Sigmoid colon (tissue), 6 donors: ENCODE measurements at regions not wholly inside any gene's neighbourhood (a gene's known extent, or its start where the extent isn't known, plus 50 kb on each side); places are given as distances from the start of the nearest gene placed in this dataset.
"Not testable (repeated sequence)": the region's sequence is repeated elsewhere in the genome, so short reads cannot be mapped to it uniquely, and the experiment has no call there.

Experiments used
- DNase-seq: peaks from one replicate; pipeline ENCODE4 v3.0.0-alpha.2; 2019
- H3K27ac ChIP-seq, 4 donors: fragments of 200-600 bp; sonication (generic); one replicate each; pipeline ENCODE4 v1.5.1; 2016 to 2019; ENCODE audit warnings: mild to moderate bottlenecking in 1 of 4
- H3K27me3 ChIP-seq, 3 donors: fragments of 200-600 bp; sonication (generic); one replicate each; pipeline ENCODE4 v1.5.1; 2019; ENCODE audit warnings: mild to moderate bottlenecking in 1 of 3
- H3K36me3 ChIP-seq, 4 donors: fragments of 200-600 bp; sonication (generic); one replicate each; pipeline ENCODE4 v1.5.1; 2016 to 2019
- H3K4me1 ChIP-seq, 4 donors: fragments of 200-600 bp; sonication (generic); one replicate each; pipeline ENCODE4 v1.5.1; 2017 to 2019
- H3K4me3 ChIP-seq, 4 donors: fragments of 200-600 bp; sonication (generic); one replicate each; pipeline ENCODE4 v1.5.1; 2017 to 2019; ENCODE audit warnings: mild to moderate bottlenecking in 2 of 4, moderate library complexity in 1 of 4
- H3K9me3 ChIP-seq, 4 donors: fragments of 200-600 bp in 3 of 4; sonication (generic) in 3 of 4; one replicate each; pipeline versions ENCODE4 v1.5.1 to v1.6.1; 2013 to 2019
- EP300 ChIP-seq, 4 donors: sonication (generic); formaldehyde crosslinking; IDR thresholded peaks; one replicate each; pipeline ENCODE4 v1.6.1; 2017; ENCODE audit warnings: antibody characterized with exemption in 4 of 4
- POLR2A ChIP-seq, 2 donors: fragments of 450-650 bp; IDR thresholded peaks; one replicate each; pipeline ENCODE4 v1.6.1; 2016; ENCODE audit warnings: antibody characterized with exemption in 2 of 2, mild to moderate bottlenecking in 2 of 2, moderate library complexity in 2 of 2
- POLR2AphosphoS5 ChIP-seq, 4 donors: sonication (generic); formaldehyde crosslinking; IDR thresholded peaks; one replicate each; pipeline ENCODE4 v1.6.1; 2017; ENCODE audit warnings: antibody characterized with exemption in 4 of 4
- WGBS, 2 donors: extraction: QIAGEN DNeasy Blood & Tissue Kit; methylation state at CpG; one replicate each; pipeline ENCODE4 v1.1.7; 2013; 5-methylcytosine and 5-hydroxymethylcytosine counted together
- intact Hi-C: fragments of 100-400 bp; cut with DNase I; formaldehyde crosslinking; loops from one replicate; pipeline ENCODE4 v1.15.1; 2023
- TF ChIP-seq, protein P1 (sequence below), 4 experiments: fragments of 450-650 bp in 3 of 4; fragments of 200-600 bp in 1 of 4; IDR thresholded peaks; one replicate each; pipeline ENCODE4 v1.5.1; 2016 to 2019; ENCODE audit warnings: antibody characterized with exemption in 4 of 4, mild to moderate bottlenecking in 3 of 4, moderate library complexity in 2 of 4
- donor health status: healthy with polysubstance abuse.
- donor health status: healthy.

GRCh38 chr2:43068041-43068533, 158.3 kb downstream of the ZFP36L2 start:
- DNase-seq: peak; percentile 46
- TF ChIP-seq, protein P1, sequence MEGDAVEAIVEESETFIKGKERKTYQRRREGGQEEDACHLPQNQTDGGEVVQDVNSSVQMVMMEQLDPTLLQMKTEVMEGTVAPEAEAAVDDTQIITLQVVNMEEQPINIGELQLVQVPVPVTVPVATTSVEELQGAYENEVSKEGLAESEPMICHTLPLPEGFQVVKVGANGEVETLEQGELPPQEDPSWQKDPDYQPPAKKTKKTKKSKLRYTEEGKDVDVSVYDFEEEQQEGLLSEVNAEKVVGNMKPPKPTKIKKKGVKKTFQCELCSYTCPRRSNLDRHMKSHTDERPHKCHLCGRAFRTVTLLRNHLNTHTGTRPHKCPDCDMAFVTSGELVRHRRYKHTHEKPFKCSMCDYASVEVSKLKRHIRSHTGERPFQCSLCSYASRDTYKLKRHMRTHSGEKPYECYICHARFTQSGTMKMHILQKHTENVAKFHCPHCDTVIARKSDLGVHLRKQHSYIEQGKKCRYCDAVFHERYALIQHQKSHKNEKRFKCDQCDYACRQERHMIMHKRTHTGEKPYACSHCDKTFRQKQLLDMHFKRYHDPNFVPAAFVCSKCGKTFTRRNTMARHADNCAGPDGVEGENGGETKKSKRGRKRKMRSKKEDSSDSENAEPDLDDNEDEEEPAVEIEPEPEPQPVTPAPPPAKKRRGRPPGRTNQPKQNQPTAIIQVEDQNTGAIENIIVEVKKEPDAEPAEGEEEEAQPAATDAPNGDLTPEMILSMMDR (IDR thresholded peaks at IDR 0.05): no peak
- TF ChIP-seq POLR2AphosphoS5 (IDR thresholded peaks at IDR 0.05): no peak
- TF ChIP-seq EP300 (IDR thresholded peaks at IDR 0.05): no peak
- TF ChIP-seq POLR2A (IDR thresholded peaks at IDR 0.05): no peak
- no peaks in the 10 kb centered on the region for H3K9me3 ChIP-seq
- no peaks in the 10 kb centered on the region for H3K27me3 ChIP-seq
- 91 to 94% methylated on average over 51 of the region's 51 CpGs for WGBS, 2 donors
- no peak overlapping the region for H3K4me3 ChIP-seq
- no peaks in the 10 kb centered on the region for H3K36me3 ChIP-seq
- H3K4me1 ChIP-seq: peaks cover 0 to 27% (median 10%) of the 10 kb centered on the region in 4 donors
- intact Hi-C loops: no loop called here
- peak overlapping the region in 3 of 4 donors; percentile 19 to 34 (median 29) for H3K27ac ChIP-seq

DNA sequence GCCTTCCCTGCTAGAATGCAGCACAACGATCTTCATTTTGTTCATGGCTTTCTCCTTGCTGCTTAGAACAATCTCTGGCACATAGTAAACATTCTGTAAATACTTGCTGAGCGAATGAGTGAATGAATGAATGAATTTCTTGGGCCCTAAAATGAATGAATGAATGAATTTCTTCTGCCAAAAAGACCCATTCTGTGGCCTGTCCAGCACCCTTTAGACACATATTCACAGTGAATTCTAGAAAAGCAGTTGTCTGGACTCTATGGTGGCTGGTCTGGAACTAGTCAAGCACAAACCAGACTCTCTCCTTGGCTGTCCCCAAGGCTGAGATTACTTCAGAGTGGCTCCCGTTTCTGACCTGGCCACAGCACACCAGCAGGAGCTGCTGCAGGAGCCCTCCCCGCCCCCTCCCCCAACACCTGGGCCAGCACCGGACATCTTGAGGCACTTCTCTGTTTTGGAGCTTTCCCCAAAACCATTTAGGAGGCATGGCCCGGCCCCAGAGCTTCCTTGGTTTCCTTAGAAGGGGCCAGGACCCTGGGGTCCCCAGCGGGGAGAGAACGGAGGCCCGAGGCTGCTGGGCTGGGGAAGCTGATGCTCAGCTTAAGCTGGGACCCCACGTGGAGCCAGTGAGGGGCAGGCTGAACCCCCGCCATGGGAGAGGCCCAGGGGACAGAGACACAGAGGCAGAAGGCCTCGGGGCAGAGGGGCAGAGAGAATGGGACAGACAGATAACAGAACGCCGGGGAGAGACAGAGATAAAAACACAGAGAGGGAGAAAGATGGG, 159.0 kb downstream of the ZFP36L2 start:
- no peak for TF ChIP-seq POLR2AphosphoS5 (IDR thresholded peaks at IDR 0.05)
- TF ChIP-seq, protein P1 (IDR thresholded peaks at IDR 0.05): no peak
- TF ChIP-seq EP300 (IDR thresholded peaks at IDR 0.05): no peak
- TF ChIP-seq POLR2A (IDR thresholded peaks at IDR 0.05): no peak
- peaks cover 0 to 26% (median 10%) of the 10 kb centered on the region in 4 donors for H3K4me1 ChIP-seq
- intact Hi-C loops: no loop called here
- WGBS, 2 donors: 89 to 92% methylated on average over 14 of the region's 14 CpGs
- no peaks in the 10 kb centered on the region for H3K9me3 ChIP-seq
- no peak overlapping the region for H3K4me3 ChIP-seq
- H3K36me3 ChIP-seq: no peaks in the 10 kb centered on the region
- DNase-seq: peak; percentile 50
- H3K27me3 ChIP-seq: no peaks in the 10 kb centered on the region
- H3K27ac ChIP-seq: peak overlapping the region in 2 of 4 donors; percentile 19 to 29

DNA sequence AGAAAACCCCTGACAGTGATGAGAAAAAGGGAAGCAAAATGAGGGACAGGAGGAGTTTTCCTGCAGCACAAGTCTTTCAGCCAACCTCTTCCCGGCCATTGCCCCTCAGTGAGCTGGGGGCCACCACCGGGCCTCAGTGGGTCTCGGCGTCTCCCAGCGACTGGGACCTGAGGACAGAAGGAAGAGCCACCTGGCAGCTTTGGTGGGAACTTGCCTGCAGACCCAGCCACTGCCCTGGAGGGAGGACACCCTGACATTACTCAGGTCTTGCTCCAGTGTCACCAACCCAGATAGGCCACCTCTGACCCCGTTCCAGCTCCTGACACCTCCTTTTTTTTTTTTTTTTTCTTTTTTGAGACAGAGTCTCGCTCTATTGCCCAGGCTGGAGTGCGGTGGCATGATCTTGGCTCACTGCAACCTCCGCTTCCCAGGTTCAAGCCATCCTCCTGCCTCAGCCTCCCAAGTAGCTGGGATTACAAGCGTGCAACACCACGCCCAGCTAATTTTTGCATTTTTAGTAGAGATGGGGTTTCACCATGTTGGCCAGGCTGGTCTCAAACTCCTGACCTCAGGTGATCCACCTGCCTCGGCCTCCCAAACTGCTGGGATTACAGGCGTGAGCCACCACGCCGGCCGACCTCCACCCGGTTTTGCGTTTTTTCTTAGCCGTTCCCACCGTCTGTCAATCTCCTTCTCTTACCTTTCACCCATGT, 159.7 kb downstream of the ZFP36L2 start:
- H3K27ac ChIP-seq, H3K36me3 ChIP-seq, H3K4me3 ChIP-seq, H3K27me3 ChIP-seq, intact Hi-C loops, H3K9me3 ChIP-seq: not testable (repeated sequence)
- DNase-seq: peak; percentile 41
- peaks cover 0 to 19% (median 10%) of the 10 kb centered on the region in 4 donors for H3K4me1 ChIP-seq
- 90 to 95% methylated on average over 20 of the region's 20 CpGs for WGBS, 2 donors

DNA sequence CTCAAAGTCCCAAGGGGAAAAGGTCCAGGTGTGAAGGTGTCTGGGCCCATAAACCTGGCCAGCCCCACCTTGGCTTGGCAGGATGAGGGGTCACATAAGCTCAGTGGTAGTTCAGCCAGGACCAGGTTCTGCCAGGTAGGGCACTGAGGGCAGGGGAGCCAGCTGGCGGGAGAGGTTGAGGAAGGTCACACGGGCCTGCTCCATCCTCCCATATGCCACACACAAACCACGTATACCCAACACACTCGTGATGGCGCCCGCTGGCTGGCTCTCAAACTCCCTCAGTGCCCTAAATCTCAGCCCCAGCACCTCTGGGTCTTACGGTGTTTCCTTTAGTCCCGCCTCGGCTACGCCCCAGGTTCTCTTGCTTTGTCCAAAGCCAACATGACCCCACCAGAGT, 160.5 kb downstream of the ZFP36L2 start:
- no peak overlapping the region for H3K4me3 ChIP-seq
- DNase-seq: peak; percentile 53
- intact Hi-C loops: no loop called here
- no peaks in the 10 kb centered on the region for H3K9me3 ChIP-seq
- no peaks in the 10 kb centered on the region for H3K36me3 ChIP-seq
- 85 to 91% methylated on average over 10 of the region's 10 CpGs for WGBS, 2 donors
- H3K4me1 ChIP-seq: peaks cover 0 to 11% (median 8%) of the 10 kb centered on the region in 4 donors
- no peaks in the 10 kb centered on the region for H3K27me3 ChIP-seq
- no peak overlapping the region for H3K27ac ChIP-seq
- no peak for TF ChIP-seq POLR2AphosphoS5 (IDR thresholded peaks at IDR 0.05)

- TF ChIP-seq POLR2AphosphoS5 (IDR thresholded peaks at IDR 0.05): no peak
- no peak for TF ChIP-seq EP300 (IDR thresholded peaks at IDR 0.05)
- no peak for TF ChIP-seq POLR2A (IDR thresholded peaks at IDR 0.05)
- TF ChIP-seq, protein P1 (IDR thresholded peaks at IDR 0.05): no peak
- intact Hi-C loops: no loop called here
- no peak overlapping the region for H3K27ac ChIP-seq
- no peak overlapping the region for H3K4me3 ChIP-seq
- H3K9me3 ChIP-seq: no peaks in the 10 kb centered on the region
- peak; percentile 22 for DNase-seq
- 95 to 96% methylated on average over 3 of the region's 3 CpGs for WGBS, 2 donors
- peaks cover 0 to 4% (median 3%) of the 10 kb centered on the region in 4 donors for H3K4me1 ChIP-seq
- H3K36me3 ChIP-seq: no peaks in the 10 kb centered on the region
- H3K27me3 ChIP-seq: no peaks in the 10 kb centered on the region
These were observed 161.4 kb downstream of the ZFP36L2 start for GRCh38 chr2:43065036-43065435.

GRCh38 chr2:43063096-43063495, 163.3 kb downstream of the ZFP36L2 start:
- peaks cover 0 to 13% (median 11%) of the 10 kb centered on the region in 4 donors for H3K4me1 ChIP-seq
- H3K27me3 ChIP-seq, H3K9me3 ChIP-seq, H3K27ac ChIP-seq, H3K4me3 ChIP-seq, intact Hi-C loops, H3K36me3 ChIP-seq: not testable (repeated sequence)
- DNase-seq: peak; percentile 52
- WGBS, 2 donors: 96% methylated on average over 16 to 17 of the region's 32 CpGs
